NCI-H1092 treated with DMSO at 0.1 percent for 48 hours (cell line): ENCODE measurements at regions not wholly inside any gene's neighbourhood (a gene's known extent, or its start where the extent isn't known, plus 50 kb on each side); places are given as distances from the start of the nearest gene placed in this dataset.

ENCODE experiments used
- DNase-seq: peaks from one replicate; lab custom pipeline; 2025; lab: John Stamatoyannopoulos, UW

GRCh38 chr15:68871507-68871906 is 50.8 kb upstream of the ANP32A start:
- DNase-seq: no peak

GRCh38 chr15:68874788-68875187 is 54.1 kb upstream of the ANP32A start:
- DNase-seq: no peak

GRCh38 chr15:68875377-68876116 is 54.8 kb upstream of the SPESP1 start:
- peak; percentile 57 for DNase-seq

- no peak for DNase-seq
Observed at GRCh38 chr15:68877626-68878025, 52.7 kb upstream of the SPESP1 start.

- no peak for DNase-seq
Observed at GRCh38 chr15:68880382-68880781, 49.9 kb upstream of the SPESP1 start.
